HCT116 (cell line): ENCODE measurements at regions not wholly inside any gene's neighbourhood (a gene's known extent, or its start where the extent isn't known, plus 50 kb on each side); places are given as distances from the start of the nearest gene placed in this dataset.

Experiments used
- ATAC-seq: fragments of 200-7000 bp; cut with Tn5 transposase; 2 replicates; pipeline ENCODE4 v1.9.1; 2020; ENCODE audit warnings: mild to moderate bottlenecking, moderate library complexity
- BruUV-seq: library from RNA; stranded (reverse); fragments of 400-500 nt; replicated peaks from 2 replicates; lab custom pipeline; 2021; lab: Mats Ljungman, UMichigan
- CTCF ChIA-PET: fragments of 300-600 bp; sonication (Branson Sonifier 250); formaldehyde crosslinking; loops from one replicate; lab custom pipeline; 2021; ENCODE audit warnings: antibody characterized with exemption; lab: Charles Lee
- POLR2A ChIA-PET: fragments of 300-600, 350-600 bp; sonication (Branson Sonifier 250); formaldehyde crosslinking; loops from one replicate; lab custom pipeline; 2021; ENCODE audit warnings: antibody characterized with exemption; lab: Charles Lee
- RAD21 ChIA-PET, 2 experiments: fragments of 300-600 bp; sonication (Branson Sonifier 250); formaldehyde crosslinking; loops; one replicate each; lab custom pipeline; 2023; ENCODE audit warnings: low total read pairs in 2 of 2; ENCODE audit not compliant: uncharacterized antibody in 2 of 2, unreplicated experiment in 2 of 2, low non-redundant PET in 1 of 2; lab: Charles Lee
- DNase-seq: peaks from one replicate; pipeline ENCODE4 v3.0.0-alpha.2; 2010; ENCODE audit warnings: low read depth, low spot score
- H2AFZ ChIP-seq: fragments of 200-600 bp; shearing (Covaris generic), sonication (generic); 2 replicates; pipeline ENCODE4 v1.6.1; 2017; ENCODE audit warnings: low read depth, mixed run types, mixed read lengths, antibody characterized with exemption, low read length; ENCODE audit not compliant: poor library complexity, severe bottlenecking
- H3K27ac ChIP-seq: 2 replicates; pipeline ENCODE4 v1.5.1; 2012; ENCODE audit warnings: low read depth, low read length
- H3K27me3 ChIP-seq: fragments of 200-600 bp; sonication (generic); 2 replicates; pipeline ENCODE4 v1.6.1; 2016; ENCODE audit warnings: mixed run types, low read length, mixed read lengths; ENCODE audit not compliant: insufficient read depth
- H3K36me3 ChIP-seq, 2 experiments: fragments of 200-500 bp in 1 of 2; fragments of 200-600 bp in 1 of 2; sonication (Bioruptor generic) in 1 of 2; sonication (generic) in 1 of 2; 2 replicates each; pipeline versions ENCODE4 v1.5.1 to v1.6.1; 2014 to 2016; ENCODE audit warnings: low read length in 2 of 2, inconsistent platforms in 1 of 2, mixed read lengths in 1 of 2, mixed run types in 1 of 2; ENCODE audit not compliant: insufficient read depth in 2 of 2, control insufficient read depth in 1 of 2
- H3K4me1 ChIP-seq, 2 experiments: fragments of 200-600 bp in 1 of 2; sonication (generic) in 1 of 2; 2 replicates each; pipeline versions ENCODE4 v1.5.1 to v1.6.1; 2012 to 2017; ENCODE audit warnings: low read length in 2 of 2, inconsistent platforms in 1 of 2, mild to moderate bottlenecking in 1 of 2, mixed read lengths in 1 of 2, mixed run types in 1 of 2, moderate library complexity in 1 of 2; ENCODE audit not compliant: insufficient read depth in 2 of 2, control insufficient read depth in 1 of 2
- H3K4me2 ChIP-seq: fragments of 200-600 bp; sonication (generic); 2 replicates; pipeline ENCODE4 v1.6.1; 2017; ENCODE audit warnings: mixed run types, low read length, mixed read lengths
- H3K4me3 ChIP-seq, 2 experiments: fragments of 200-600 bp in 1 of 2; sonication (generic) in 1 of 2; replicated peaks in 1 of 2; 2 replicates each; pipeline ENCODE4 v1.5.1; 2011 to 2016; ENCODE audit warnings: low read length in 2 of 2, control low read depth in 1 of 2, low read depth in 1 of 2, mild to moderate bottlenecking in 1 of 2, mixed read lengths in 1 of 2, mixed run types in 1 of 2
- H3K79me2 ChIP-seq: fragments of 200-600 bp; sonication (generic); 2 replicates; pipeline ENCODE4 v1.6.1; 2017; ENCODE audit warnings: mild to moderate bottlenecking, mixed run types, low read length, moderate library complexity, mixed read lengths; ENCODE audit not compliant: insufficient read depth
- H3K9ac ChIP-seq: fragments of 200-600 bp; sonication (generic); 2 replicates; pipeline ENCODE4 v1.6.1; 2016; ENCODE audit warnings: low read length, mixed read lengths
- H3K9me2 ChIP-seq: fragments of 200-600 bp; sonication (generic), shearing (Covaris generic); 2 replicates; pipeline ENCODE4 v1.6.1; 2017; ENCODE audit warnings: mixed run types, mild to moderate bottlenecking, moderate library complexity; ENCODE audit not compliant: insufficient read depth
- H3K9me3 ChIP-seq, 2 experiments: fragments of 200-500 bp in 1 of 2; fragments of 200-600 bp in 1 of 2; sonication (Bioruptor generic) in 1 of 2; sonication (generic) in 1 of 2; 2 replicates each; pipeline ENCODE4 v1.6.1; 2014 to 2017; ENCODE audit warnings: low read length in 2 of 2, mixed read lengths in 2 of 2, inconsistent platforms in 1 of 2, low read depth in 1 of 2, mild to moderate bottlenecking in 1 of 2, mixed run types in 1 of 2, moderate library complexity in 1 of 2; ENCODE audit not compliant: control insufficient read depth in 1 of 2, insufficient read depth in 1 of 2
- H4K20me1 ChIP-seq: fragments of 200-600 bp; sonication (generic), shearing (Covaris generic); 2 replicates; pipeline ENCODE4 v1.6.1; 2017; ENCODE audit warnings: mixed run types, mild to moderate bottlenecking, moderate library complexity; ENCODE audit not compliant: insufficient read depth
- CBX3 ChIP-seq: IDR thresholded peaks from 2 replicates; pipeline ENCODE4 v1.6.1; 2012; ENCODE audit warnings: low read depth
- CTCF ChIP-seq, 3 experiments: fragments of 200-600 bp in 1 of 3; sonication (generic) in 1 of 3; IDR thresholded peaks in 2 of 3; conservative IDR thresholded peaks in 1 of 3; 2 replicates each; pipeline ENCODE4 v1.5.1; 2012 to 2017; ENCODE audit warnings: low read depth in 2 of 3, low read length in 2 of 3, antibody characterized with exemption in 1 of 3, borderline replicate concordance in 1 of 3, control low read depth in 1 of 3, mild to moderate bottlenecking in 1 of 3, mixed read lengths in 1 of 3, mixed run types in 1 of 3, moderate library complexity in 1 of 3; ENCODE audit not compliant: insufficient read depth in 1 of 3
- ELF1 ChIP-seq: IDR thresholded peaks from 2 replicates; pipeline ENCODE4 v1.6.1; 2012; ENCODE audit warnings: low read depth, borderline replicate concordance
- EZH2phosphoT487 ChIP-seq: fragments of 200-600 bp; IDR thresholded peaks from 2 replicates; pipeline ENCODE4 v1.6.1; 2018; ENCODE audit warnings: antibody characterized with exemption, borderline replicate concordance
- JUND ChIP-seq: IDR thresholded peaks from 2 replicates; pipeline ENCODE4 v1.6.1; 2012
- POLR2AphosphoS5 ChIP-seq: IDR thresholded peaks from 2 replicates; pipeline ENCODE4 v1.6.1; 2011; ENCODE audit warnings: mild to moderate bottlenecking, low read depth, low read length, moderate library complexity
- RAD21 ChIP-seq: IDR thresholded peaks from 2 replicates; pipeline ENCODE4 v1.6.1; 2012; ENCODE audit warnings: low read depth, mild to moderate bottlenecking
- REST ChIP-seq: IDR thresholded peaks from 2 replicates; pipeline ENCODE4 v1.6.1; 2012; ENCODE audit warnings: low read depth
- SIN3A ChIP-seq: IDR thresholded peaks from 2 replicates; pipeline ENCODE4 v1.6.1; 2012; ENCODE audit warnings: low read depth
- SP1 ChIP-seq: IDR thresholded peaks from 2 replicates; pipeline ENCODE4 v1.6.1; 2012; ENCODE audit warnings: low read depth
- TCF7L2 ChIP-seq: IDR thresholded peaks from 2 replicates; pipeline ENCODE4 v1.7.0; 2011; ENCODE audit warnings: borderline replicate concordance, inconsistent platforms; ENCODE audit not compliant: insufficient read depth, insufficient read length; ENCODE audit errors: extremely low read depth
- intact Hi-C: fragments of 100-400 bp; cut with micrococcal nuclease; formaldehyde crosslinking; loops from 2 replicates; pipeline ENCODE4 v1.10.0; 2022
- TF ChIP-seq, protein P1 (sequence below): IDR thresholded peaks from 2 replicates; pipeline ENCODE4 v1.6.1; 2011; ENCODE audit warnings: mild to moderate bottlenecking, low read length, moderate library complexity; ENCODE audit not compliant: insufficient replicate concordance; ENCODE audit errors: extremely low read depth

DNA sequence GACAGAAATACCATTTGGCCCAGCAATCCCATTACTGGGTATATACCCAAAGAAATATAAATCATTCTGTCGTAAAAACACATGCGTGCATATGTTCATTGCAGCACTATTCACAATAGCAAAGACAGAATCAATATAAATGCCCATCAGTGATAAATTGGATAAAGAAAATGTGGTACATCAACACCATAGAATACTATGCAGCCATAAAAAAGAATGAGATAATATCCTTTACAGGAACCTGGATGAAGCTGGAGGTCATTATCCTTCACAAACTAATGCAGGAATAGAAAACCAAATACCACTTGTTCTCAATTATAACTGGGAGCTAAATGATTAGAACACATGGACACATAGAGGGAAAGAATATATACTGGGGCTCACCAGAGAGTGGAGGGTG, 109.6 kb upstream of the SLC35F3 start:
- Histone ChIP-seq H3K27ac (no peak overlapping the region), H2AFZ (no peak overlapping the region), H3K9me2 (no peaks in the 10 kb centered on the region), H3K4me1 (no peaks in the 10 kb centered on the region), H3K27me3 (no peaks in the 10 kb centered on the region), H4K20me1 (no peaks in the 10 kb centered on the region), H3K79me2 (no peaks in the 10 kb centered on the region), H3K4me2 (no peak overlapping the region), H3K36me3 (no peaks in the 10 kb centered on the region), H3K4me3 (no peak overlapping the region), H3K9ac (no peak overlapping the region), H3K9me3 (0 out of 4 replicates have a peak, but pooled peaks cover 0 to 4% of the 10 kb centered on the region in 2 experiments)
- ATAC-seq (no peak), DNase-seq (no peak)
- ChIA-PET RAD21 (no interaction called here), CTCF (no interaction called here), POLR2A (no interaction called here)
- TF ChIP-seq, protein P1, sequence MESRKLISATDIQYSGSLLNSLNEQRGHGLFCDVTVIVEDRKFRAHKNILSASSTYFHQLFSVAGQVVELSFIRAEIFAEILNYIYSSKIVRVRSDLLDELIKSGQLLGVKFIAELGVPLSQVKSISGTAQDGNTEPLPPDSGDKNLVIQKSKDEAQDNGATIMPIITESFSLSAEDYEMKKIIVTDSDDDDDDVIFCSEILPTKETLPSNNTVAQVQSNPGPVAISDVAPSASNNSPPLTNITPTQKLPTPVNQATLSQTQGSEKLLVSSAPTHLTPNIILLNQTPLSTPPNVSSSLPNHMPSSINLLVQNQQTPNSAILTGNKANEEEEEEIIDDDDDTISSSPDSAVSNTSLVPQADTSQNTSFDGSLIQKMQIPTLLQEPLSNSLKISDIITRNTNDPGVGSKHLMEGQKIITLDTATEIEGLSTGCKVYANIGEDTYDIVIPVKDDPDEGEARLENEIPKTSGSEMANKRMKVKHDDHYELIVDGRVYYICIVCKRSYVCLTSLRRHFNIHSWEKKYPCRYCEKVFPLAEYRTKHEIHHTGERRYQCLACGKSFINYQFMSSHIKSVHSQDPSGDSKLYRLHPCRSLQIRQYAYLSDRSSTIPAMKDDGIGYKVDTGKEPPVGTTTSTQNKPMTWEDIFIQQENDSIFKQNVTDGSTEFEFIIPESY, result no peak
- BruUV-seq, result no TSS peak
- intact Hi-C loops, result no loop called here

DNA sequence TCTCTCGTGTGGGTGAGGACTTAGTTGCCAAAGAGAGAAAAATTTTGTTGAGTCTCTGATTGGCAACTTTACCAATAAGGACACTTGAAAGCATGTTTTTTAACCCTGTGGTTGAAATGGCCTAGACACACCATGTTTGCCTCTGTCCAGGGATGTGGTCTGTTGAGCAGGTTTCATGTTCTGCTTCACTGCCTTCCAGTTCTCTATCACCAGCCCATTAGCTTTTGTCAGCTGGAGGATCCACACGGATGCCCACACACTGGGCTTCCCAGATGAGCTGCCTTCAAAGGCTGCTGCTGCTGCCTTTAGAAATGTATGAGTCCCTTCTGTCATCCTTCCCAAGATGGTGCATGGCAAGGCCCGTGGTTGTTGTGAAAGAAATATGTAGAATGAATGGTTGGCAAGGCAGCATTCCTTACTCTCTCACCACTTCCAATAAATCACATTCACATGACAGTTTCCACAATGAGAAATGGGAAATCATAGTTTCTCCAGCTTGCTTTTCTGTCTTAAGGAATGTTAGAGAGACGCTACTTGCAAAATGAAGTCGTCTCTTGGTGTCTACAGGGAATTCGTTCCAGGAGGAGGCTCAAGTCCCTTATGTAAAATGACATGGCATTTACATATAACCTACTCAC, 108.2 kb upstream of the SLC35F3 start:
- no peak overlapping the region for H3K27ac ChIP-seq
- H3K4me3 ChIP-seq, result no peak overlapping the region
- no peaks in the 10 kb centered on the region for H3K79me2 ChIP-seq
- H3K9me3 ChIP-seq, result 0 out of 4 replicates have a peak, but pooled peaks cover 0 to 4% of the 10 kb centered on the region in 2 experiments
- no peak overlapping the region for H3K4me2 ChIP-seq
- no peaks in the 10 kb centered on the region for H4K20me1 ChIP-seq
- ChIA-PET CTCF (no interaction called here), RAD21 (no interaction called here), POLR2A (no interaction called here)
- no peak overlapping the region for H3K9ac ChIP-seq
- no TSS peak for BruUV-seq
- no peak overlapping the region for H2AFZ ChIP-seq
- no peaks in the 10 kb centered on the region for H3K36me3 ChIP-seq
- no peaks in the 10 kb centered on the region for H3K27me3 ChIP-seq
- H3K9me2 ChIP-seq, result no peaks in the 10 kb centered on the region
- intact Hi-C loops, result no loop called here
- DNase-seq (no peak), ATAC-seq (no peak)
- no peaks in the 10 kb centered on the region for H3K4me1 ChIP-seq
- no peak for TF ChIP-seq TCF7L2
- no peak for TF ChIP-seq REST
- no peak for TF ChIP-seq SP1
- TF ChIP-seq CBX3, result no peak
- no peak for TF ChIP-seq CTCF (IDR thresholded peaks at IDR 0.05 in 2 of 3, conservative IDR thresholded peaks at IDR 0.05 in 1 of 3; ENCODE audit: borderline replicate concordance in 1 of 3, insufficient read depth in 1 of 3, low read depth in 2 of 3, low read length in 2 of 3)
- no peak for TF ChIP-seq EZH2phosphoT487
- no peak for TF ChIP-seq SIN3A
- TF ChIP-seq JUND, result no peak
- TF ChIP-seq POLR2AphosphoS5, result no peak
- no peak for TF ChIP-seq RAD21
- no peak for TF ChIP-seq ELF1
